ENCODE measurements at regions not wholly inside any gene's neighbourhood (a gene's known extent, or its start where the extent isn't known, plus 50 kb on each side); places are given as distances from the start of the nearest gene placed in this dataset.
A peak's percentile ranks its signal among the peaks of the same experiment; 100 is the strongest.

GRCh38 chr9:16310278-16311110, 560.0 kb downstream of the BNC2 start:
- DNase-seq (ENCODE audit: low read depth) = no peak

GRCh38 chr9:16312116-16312515, 558.4 kb downstream of the BNC2 start:
- DNase-seq (ENCODE audit: low read depth) = no peak

- DNase-seq (ENCODE audit: low read depth) = no peak
Observed at GRCh38 chr9:16312962-16313546, 557.4 kb downstream of the BNC2 start.

GRCh38 chr9:16314476-16314875, 556.0 kb downstream of the BNC2 start:
- no peak for DNase-seq (ENCODE audit: low read depth)

- no peak for DNase-seq (ENCODE audit: low read depth)
Observed at GRCh38 chr9:16315720-16316119, 554.8 kb downstream of the BNC2 start.

- DNase-seq (ENCODE audit: low read depth) = no peak
Observed at GRCh38 chr9:16316456-16316855, 554.0 kb downstream of the BNC2 start.

- DNase-seq (ENCODE audit: low read depth) = no peak
Observed at GRCh38 chr9:16316911-16317817, 553.3 kb downstream of the BNC2 start.

GRCh38 chr9:16318516-16319060, 551.9 kb downstream of the BNC2 start:
- DNase-seq (ENCODE audit: low read depth) = no peak

GRCh38 chr9:16319646-16320045, 550.8 kb downstream of the BNC2 start:
- no peak for DNase-seq (ENCODE audit: low read depth)

GRCh38 chr9:16320338-16320902, 550.0 kb downstream of the BNC2 start:
- no peak for DNase-seq (ENCODE audit: low read depth)

- DNase-seq (ENCODE audit: low read depth) = peak; percentile 92
Observed at GRCh38 chr9:16321461-16322119, 548.9 kb downstream of the BNC2 start.

GRCh38 chr9:16322849-16323248, 547.6 kb downstream of the BNC2 start:
- no peak for DNase-seq (ENCODE audit: low read depth)

GRCh38 chr9:16325966-16326365, 544.5 kb downstream of the BNC2 start:
- DNase-seq (ENCODE audit: low read depth) = no peak

GRCh38 chr9:16328349-16328748, 542.1 kb downstream of the BNC2 start:
- DNase-seq (ENCODE audit: low read depth) = peak; percentile 22

- no peak for DNase-seq (ENCODE audit: low read depth)
Observed at GRCh38 chr9:16329671-16330113, 540.8 kb downstream of the BNC2 start.

- no peak for DNase-seq (ENCODE audit: low read depth)
Observed at GRCh38 chr9:16331031-16331430, 539.4 kb downstream of the BNC2 start.

- DNase-seq (ENCODE audit: low read depth) = no peak
Observed at GRCh38 chr9:16331527-16331926, 538.9 kb downstream of the BNC2 start.

- DNase-seq (ENCODE audit: low read depth) = peak; percentile 84
Observed at GRCh38 chr9:16333691-16334090, 536.8 kb downstream of the BNC2 start.

- DNase-seq (ENCODE audit: low read depth) = peak; percentile 100
Observed at GRCh38 chr9:16335788-16336580, 534.5 kb downstream of the BNC2 start.

- DNase-seq (ENCODE audit: low read depth) = peak; percentile 6
Observed at GRCh38 chr9:16336833-16337232, 533.6 kb downstream of the BNC2 start.
